ENCODE measurements at regions not wholly inside any gene's neighbourhood (a gene's known extent, or its start where the extent isn't known, plus 50 kb on each side); places are given as distances from the start of the nearest gene placed in this dataset.
A peak's percentile ranks its signal among the peaks of the same experiment; 100 is the strongest.

GRCh38 chr13:88649855-88650254 lies 978.7 kb downstream of the SLITRK5 start:
- H3K4me1 Mint-ChIP-seq: peaks cover 19 to 29% of the 10 kb centered on the region in 2 donors
- DNase-seq: no peak
- peak overlapping the region in 3 of 6 donors; percentile 35 to 78 (median 63) for H3K27ac Mint-ChIP-seq
- no peak overlapping the region for H3K4me3 Mint-ChIP-seq
- H3K36me3 Mint-ChIP-seq: peaks cover 0 to 10% (median 6%) of the 10 kb centered on the region in 3 donors
- peaks cover 0 to 9% (median 5%) of the 10 kb centered on the region in 6 donors for H3K9me3 Mint-ChIP-seq
- H3K27me3 Mint-ChIP-seq (ENCODE audit: low read depth in 3 of 3): peaks cover 0 to 1% (median 0%) of the 10 kb centered on the region in 3 donors

DNA sequence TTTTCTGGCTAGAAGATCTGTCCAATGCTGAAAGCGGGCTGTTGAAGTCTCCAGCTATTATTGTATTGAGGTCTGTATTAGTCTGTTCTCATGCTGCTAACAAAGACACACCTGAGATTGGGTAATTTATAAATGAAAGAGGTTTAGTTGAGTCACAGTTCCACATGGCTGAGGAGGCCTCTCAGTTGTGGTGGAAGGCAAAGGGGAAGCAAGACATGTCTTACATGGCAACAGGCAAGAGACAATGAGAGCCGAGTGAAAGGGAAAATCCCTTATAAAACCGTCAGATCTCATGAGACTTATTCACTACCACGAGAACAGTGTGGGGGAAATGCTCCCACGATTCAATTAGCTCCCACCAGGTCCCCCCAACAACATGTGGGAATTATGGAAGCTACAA lies 980.4 kb downstream of the SLITRK5 start:
- Mint-ChIP-seq H3K27ac (no peak overlapping the region), H3K27me3 (ENCODE audit: low read depth in 3 of 3) (peaks cover 0 to 1% (median 0%) of the 10 kb centered on the region in 3 donors), H3K9me3 (peaks cover 0 to 9% (median 5%) of the 10 kb centered on the region in 6 donors), H3K4me3 (no peak overlapping the region), H3K36me3 (peaks cover 0 to 6% (median 6%) of the 10 kb centered on the region in 3 donors), H3K4me1 (peaks cover 19 to 29% of the 10 kb centered on the region in 2 donors)
- DNase-seq: no peak

GRCh38 chr13:88656751-88657150 lies 985.6 kb downstream of the SLITRK5 start:
- Mint-ChIP-seq H3K4me1 (peaks cover 8 to 13% of the 10 kb centered on the region in 2 donors), H3K4me3 (no peak overlapping the region), H3K36me3 (peaks cover 3 to 28% (median 4%) of the 10 kb centered on the region in 3 donors), H3K27ac (no peak overlapping the region), H3K27me3 (ENCODE audit: low read depth in 3 of 3) (no peaks in the 10 kb centered on the region), H3K9me3 (peaks cover 0 to 17% (median 8%) of the 10 kb centered on the region in 6 donors)
- no peak for DNase-seq

- no peak for DNase-seq
- peaks cover 10 to 15% of the 10 kb centered on the region in 2 donors for H3K4me1 Mint-ChIP-seq
- H3K4me3 Mint-ChIP-seq: no peak overlapping the region
- peaks cover 0 to 2% (median 0%) of the 10 kb centered on the region in 3 donors for H3K27me3 Mint-ChIP-seq (ENCODE audit: low read depth in 3 of 3)
- peaks cover 0 to 2% (median 0%) of the 10 kb centered on the region in 6 donors for H3K9me3 Mint-ChIP-seq
- peaks cover 0 to 4% (median 3%) of the 10 kb centered on the region in 3 donors for H3K36me3 Mint-ChIP-seq
- no peak overlapping the region for H3K27ac Mint-ChIP-seq
These were observed 999.3 kb downstream of the SLITRK5 start for GRCh38 chr13:88670509-88670908.

DNA sequence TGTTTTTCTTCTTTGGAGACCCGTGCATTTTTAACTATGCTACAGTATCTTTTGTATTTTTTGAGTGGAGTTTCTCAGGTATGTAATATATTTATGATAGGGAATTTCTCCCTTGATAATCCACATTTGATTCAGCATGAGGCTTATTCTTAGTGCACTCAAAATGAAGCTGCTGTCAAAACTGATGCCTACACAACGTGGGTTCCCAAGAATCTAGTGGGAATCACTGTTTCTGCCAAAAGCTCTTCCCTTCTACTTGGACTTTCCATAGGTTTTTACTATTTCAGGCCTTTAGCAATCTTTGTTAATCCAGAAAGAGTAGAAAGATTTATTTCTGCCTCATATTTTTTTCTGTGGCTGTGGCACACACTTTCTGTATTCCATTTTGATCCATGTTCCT lies 1003.7 kb downstream of the SLITRK5 start:
- H3K27me3 Mint-ChIP-seq (ENCODE audit: low read depth in 3 of 3): peaks cover 0 to 4% (median 0%) of the 10 kb centered on the region in 3 donors
- H3K9me3 Mint-ChIP-seq: no peaks in the 10 kb centered on the region
- peaks cover 0 to 5% (median 4%) of the 10 kb centered on the region in 3 donors for H3K36me3 Mint-ChIP-seq
- H3K4me3 Mint-ChIP-seq: no peak overlapping the region
- no peak overlapping the region for H3K27ac Mint-ChIP-seq
- no peaks in the 10 kb centered on the region for H3K4me1 Mint-ChIP-seq
- DNase-seq: no peak

DNA sequence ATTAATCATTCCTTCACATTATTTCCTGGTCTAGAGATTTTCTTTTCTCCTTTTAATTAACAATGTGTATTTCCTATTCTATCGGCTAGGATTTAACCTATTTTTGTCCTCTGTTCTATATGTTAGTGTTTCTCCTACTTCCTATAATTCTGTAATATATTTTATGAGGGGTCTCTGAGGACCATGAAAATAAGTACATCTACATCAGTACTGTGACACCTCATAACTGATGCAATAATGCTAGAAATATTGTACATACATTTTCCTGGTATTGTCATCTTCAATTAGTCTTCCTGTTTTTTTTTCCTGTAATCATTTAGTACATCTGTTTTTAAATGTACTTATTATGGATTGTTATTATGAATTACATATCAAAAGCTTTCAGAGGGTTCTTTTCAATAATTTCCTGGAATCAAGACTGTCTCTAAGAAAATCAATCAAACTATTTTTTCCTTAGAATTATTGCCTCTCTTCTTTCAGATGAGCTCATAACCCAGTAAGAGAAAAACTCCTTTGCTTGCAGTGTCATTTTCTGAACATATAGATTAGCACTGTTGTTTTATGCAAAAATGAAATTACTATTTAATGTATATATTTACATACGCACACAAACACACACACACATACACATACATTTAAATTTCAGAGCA lies 1004.3 kb downstream of the SLITRK5 start:
- H3K27me3 Mint-ChIP-seq (ENCODE audit: low read depth in 3 of 3): peaks cover 0 to 4% (median 0%) of the 10 kb centered on the region in 3 donors
- DNase-seq: no peak
- H3K4me3 Mint-ChIP-seq: no peak overlapping the region
- H3K27ac Mint-ChIP-seq: no peak overlapping the region
- H3K9me3 Mint-ChIP-seq: no peaks in the 10 kb centered on the region
- H3K4me1 Mint-ChIP-seq: no peaks in the 10 kb centered on the region
- H3K36me3 Mint-ChIP-seq: peaks cover 0 to 6% (median 4%) of the 10 kb centered on the region in 3 donors

DNA sequence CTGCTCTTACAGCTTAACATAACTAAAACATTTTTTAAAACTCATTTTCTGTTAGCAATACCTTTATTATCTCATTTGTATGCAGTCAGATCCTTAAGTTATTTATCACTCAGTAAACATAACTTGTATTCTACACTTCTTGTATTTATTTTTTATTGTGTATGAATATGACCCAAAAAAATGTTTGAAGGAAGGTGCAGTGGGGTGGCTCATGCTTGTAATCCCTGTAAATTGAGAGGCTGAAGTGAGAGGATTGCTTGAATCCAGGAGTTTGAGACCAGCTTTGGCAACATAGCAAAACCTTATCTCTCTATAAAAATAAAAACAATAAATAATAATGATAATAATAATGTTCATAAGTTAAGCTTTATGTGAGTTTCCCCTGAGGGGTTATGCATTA lies 1004.8 kb downstream of the SLITRK5 start:
- H3K36me3 Mint-ChIP-seq: peaks cover 0 to 6% (median 4%) of the 10 kb centered on the region in 3 donors
- H3K4me3 Mint-ChIP-seq: no peak overlapping the region
- no peaks in the 10 kb centered on the region for H3K4me1 Mint-ChIP-seq
- no peak for DNase-seq
- H3K27me3 Mint-ChIP-seq (ENCODE audit: low read depth in 3 of 3): peaks cover 0 to 4% (median 0%) of the 10 kb centered on the region in 3 donors
- no peak overlapping the region for H3K27ac Mint-ChIP-seq
- no peaks in the 10 kb centered on the region for H3K9me3 Mint-ChIP-seq

DNA sequence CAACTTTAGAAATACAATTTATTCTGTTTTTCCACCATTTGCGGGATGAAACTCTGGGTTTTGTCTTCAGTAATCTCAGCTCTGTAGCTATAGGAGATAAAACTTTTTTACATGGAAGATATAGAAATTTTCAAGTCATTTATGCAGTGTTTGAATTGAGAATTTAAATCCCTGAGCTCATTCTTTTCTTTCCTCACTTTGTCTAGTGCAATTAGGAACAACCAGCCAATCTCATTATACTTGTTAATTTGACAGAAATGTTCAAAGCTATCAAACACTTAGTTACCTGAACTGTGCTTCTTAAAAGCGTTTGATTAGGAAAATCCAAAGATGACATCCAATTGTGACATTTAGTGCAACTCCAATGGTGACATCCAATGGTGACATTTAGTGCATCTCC lies 1014.3 kb downstream of the SLITRK5 start:
- Mint-ChIP-seq H3K36me3 (no peaks in the 10 kb centered on the region), H3K9me3 (peaks cover 0 to 2% (median 0%) of the 10 kb centered on the region in 6 donors), H3K4me3 (no peak overlapping the region), H3K27me3 (ENCODE audit: low read depth in 3 of 3) (peaks cover 0 to 2% (median 0%) of the 10 kb centered on the region in 3 donors), H3K27ac (no peak overlapping the region), H3K4me1 (no peaks in the 10 kb centered on the region)
- no peak for DNase-seq

- peaks cover 0 to 2% (median 0%) of the 10 kb centered on the region in 6 donors for H3K9me3 Mint-ChIP-seq
- no peak overlapping the region for H3K4me3 Mint-ChIP-seq
- peaks cover 0 to 3% (median 0%) of the 10 kb centered on the region in 3 donors for H3K27me3 Mint-ChIP-seq (ENCODE audit: low read depth in 3 of 3)
- no peak for DNase-seq
- peaks cover 4 to 21% (median 8%) of the 10 kb centered on the region in 3 donors for H3K36me3 Mint-ChIP-seq
- no peak overlapping the region for H3K27ac Mint-ChIP-seq
- H3K4me1 Mint-ChIP-seq: peaks cover 8 to 24% of the 10 kb centered on the region in 2 donors
These were observed 1030.4 kb downstream of the SLITRK5 start for GRCh38 chr13:88701551-88701950.

DNA sequence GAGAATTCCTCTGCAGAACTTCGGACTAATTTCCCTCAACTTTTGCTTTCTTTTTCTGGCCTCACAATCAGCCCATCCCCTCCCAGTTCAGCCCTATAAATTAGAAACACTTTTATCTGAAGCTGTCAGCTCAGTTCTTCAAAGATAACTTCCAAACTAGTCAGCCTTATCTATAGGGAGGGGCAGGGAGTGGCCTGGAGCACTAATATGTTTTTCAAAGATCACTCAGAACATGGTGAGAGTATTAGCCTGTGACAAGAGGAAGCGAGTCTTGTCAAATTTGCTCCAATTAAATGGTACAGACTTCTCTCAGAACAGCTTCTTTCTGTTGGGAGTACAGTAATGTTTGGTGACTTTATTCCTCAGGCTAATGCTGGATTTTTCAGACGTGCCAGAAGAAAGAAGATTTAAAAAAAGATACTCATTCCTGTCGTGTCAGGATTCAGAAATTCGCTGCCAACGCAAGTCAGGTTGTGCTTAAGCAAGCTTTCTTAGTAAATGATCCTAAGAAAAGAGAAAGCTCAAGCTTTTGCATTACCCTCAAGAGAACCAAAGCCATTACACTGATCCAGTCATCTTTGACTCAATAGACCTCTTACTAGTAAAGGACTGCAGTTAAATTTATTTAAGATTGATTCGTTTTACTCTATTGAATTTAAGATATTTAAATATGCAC lies 1033.6 kb downstream of the SLITRK5 start:
- peak overlapping the region in 3 of 6 donors; percentile 60 to 78 (median 75) for H3K27ac Mint-ChIP-seq
- peaks cover 0 to 3% (median 3%) of the 10 kb centered on the region in 3 donors for H3K27me3 Mint-ChIP-seq (ENCODE audit: low read depth in 3 of 3)
- DNase-seq: no peak
- peaks cover 7 to 14% (median 11%) of the 10 kb centered on the region in 3 donors for H3K36me3 Mint-ChIP-seq
- H3K4me3 Mint-ChIP-seq: peak overlapping the region; percentile 66 to 88 (median 76)
- peaks cover 0 to 5% (median under 1%) of the 10 kb centered on the region in 6 donors for H3K9me3 Mint-ChIP-seq
- peaks cover 26 to 45% of the 10 kb centered on the region in 2 donors for H3K4me1 Mint-ChIP-seq

DNA sequence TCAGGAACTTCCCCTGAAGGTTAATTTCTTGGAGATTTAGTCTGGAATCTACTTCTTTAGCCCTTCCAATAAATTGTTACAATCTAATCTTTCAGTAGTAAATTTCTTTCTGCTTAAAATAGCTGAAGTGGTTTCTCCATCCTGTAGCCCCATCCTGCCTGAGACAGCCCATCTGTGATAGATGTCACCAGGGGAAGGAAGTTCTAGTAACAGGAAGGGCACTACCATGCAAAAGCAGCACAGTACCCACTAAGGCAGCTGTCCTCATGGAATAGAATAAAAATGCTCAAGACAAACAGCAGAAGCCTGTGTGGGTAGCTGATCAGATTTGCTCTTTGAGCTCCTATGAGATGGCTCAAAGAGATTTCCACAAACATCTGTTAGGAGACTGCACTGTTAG lies 1036.5 kb downstream of the SLITRK5 start:
- peak overlapping the region; percentile 47 to 75 (median 65) for H3K4me3 Mint-ChIP-seq
- H3K4me1 Mint-ChIP-seq: peaks cover 26 to 45% of the 10 kb centered on the region in 2 donors
- H3K27ac Mint-ChIP-seq: peak overlapping the region in 5 of 6 donors; percentile 4 to 67 (median 51)
- peaks cover 0 to 5% (median under 1%) of the 10 kb centered on the region in 6 donors for H3K9me3 Mint-ChIP-seq
- DNase-seq: peak in 2 of 3 donors; percentile 12 to 13
- H3K36me3 Mint-ChIP-seq: peaks cover 11 to 13% (median 11%) of the 10 kb centered on the region in 3 donors
- peaks cover 2 to 5% (median 3%) of the 10 kb centered on the region in 3 donors for H3K27me3 Mint-ChIP-seq (ENCODE audit: low read depth in 3 of 3)

DNA sequence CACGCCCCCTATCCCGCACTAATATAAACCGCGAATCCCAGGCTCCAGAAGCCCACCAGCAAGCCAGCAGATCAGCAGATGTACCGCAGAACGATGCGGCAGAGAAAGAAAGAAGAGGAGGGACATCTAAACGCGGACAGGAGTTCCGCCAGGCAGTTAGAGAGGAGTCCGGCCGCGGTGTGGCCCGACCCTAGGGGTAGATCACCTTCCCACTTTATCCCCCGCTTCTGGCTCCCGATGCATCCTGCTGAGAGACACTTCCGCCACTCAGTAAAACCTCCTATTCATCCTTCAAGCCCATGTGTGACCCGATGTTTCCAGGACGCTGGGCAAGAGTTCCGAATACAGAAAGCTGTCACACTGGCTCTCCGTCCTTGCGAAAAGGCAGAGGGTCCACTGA lies 1046.8 kb downstream of the SLITRK5 start:
- no peak overlapping the region for H3K4me3 Mint-ChIP-seq
- peaks cover 0 to 9% (median 0%) of the 10 kb centered on the region in 6 donors for H3K9me3 Mint-ChIP-seq
- H3K4me1 Mint-ChIP-seq: no peaks in the 10 kb centered on the region
- H3K27ac Mint-ChIP-seq: no peak overlapping the region
- peaks cover 2 to 8% (median 3%) of the 10 kb centered on the region in 3 donors for H3K36me3 Mint-ChIP-seq
- H3K27me3 Mint-ChIP-seq (ENCODE audit: low read depth in 3 of 3): peaks cover 0 to 3% (median 0%) of the 10 kb centered on the region in 3 donors
- DNase-seq: no peak

DNA sequence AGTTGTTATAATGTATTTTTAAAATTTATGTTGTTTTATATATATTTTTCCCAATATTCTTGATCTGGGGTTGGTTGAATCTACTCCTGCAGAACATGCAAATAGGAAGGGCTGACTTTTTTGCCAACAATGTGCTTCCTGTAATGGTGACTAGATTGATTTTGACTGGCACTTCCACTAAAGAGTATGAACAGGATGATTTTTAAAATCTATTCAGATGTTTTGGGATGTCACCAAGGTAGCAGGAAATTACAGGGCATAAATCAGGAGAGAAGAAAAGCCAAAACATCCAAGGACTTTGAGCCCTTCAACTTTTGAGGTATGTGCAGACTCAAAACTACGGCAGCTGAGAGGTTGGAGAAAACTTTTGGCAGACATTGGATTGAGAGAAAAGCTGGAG lies 1047.6 kb downstream of the SLITRK5 start:
- Mint-ChIP-seq H3K4me3 (no peak overlapping the region), H3K27ac (no peak overlapping the region), H3K36me3 (peaks cover 10 to 13% (median 11%) of the 10 kb centered on the region in 3 donors), H3K27me3 (ENCODE audit: low read depth in 3 of 3) (peaks cover 0 to 3% (median 2%) of the 10 kb centered on the region in 3 donors), H3K9me3 (peaks cover 0 to 9% (median 0%) of the 10 kb centered on the region in 6 donors), H3K4me1 (no peaks in the 10 kb centered on the region)
- no peak for DNase-seq

GRCh38 chr13:88726075-88726474 lies 1054.9 kb downstream of the SLITRK5 start:
- Mint-ChIP-seq H3K27ac (peak overlapping the region in 1 of 6 donors; percentile 26), H3K4me3 (no peak overlapping the region), H3K4me1 (peaks cover 17 to 27% of the 10 kb centered on the region in 2 donors), H3K27me3 (ENCODE audit: low read depth in 3 of 3) (peaks cover 0 to 5% (median 2%) of the 10 kb centered on the region in 3 donors), H3K36me3 (peaks cover 8 to 17% (median 12%) of the 10 kb centered on the region in 3 donors), H3K9me3 (peaks cover 0 to 2% (median 0%) of the 10 kb centered on the region in 6 donors)
- DNase-seq: no peak

Measured in immature natural killer cell (primary cell).